ENCODE measurements at regions not wholly inside any gene's neighbourhood (a gene's known extent, or its start where the extent isn't known, plus 50 kb on each side); places are given as distances from the start of the nearest gene placed in this dataset.

GRCh38 chr6:56887086-56887485, 67.8 kb upstream of the BEND6 start:
- intact Hi-C loops (cut with micrococcal nuclease; ENCODE audit: unreplicated experiment) = no loop called here
- Histone ChIP-seq H3K27me3 (replicated peaks in 1 of 2; ENCODE audit: control insufficient read depth in 2 of 2, insufficient read depth in 2 of 2, low read length in 1 of 2) (no peaks in the 10 kb centered on the region), H3K27ac (ENCODE audit: control insufficient read depth, insufficient read depth) (no peak overlapping the region), H3K4me1 (ENCODE audit: control insufficient read depth, insufficient read depth, low read length) (peaks cover 30% of the 10 kb centered on the region), H3K79me2 (ENCODE audit: control insufficient read depth, insufficient read depth, low read length) (no peaks in the 10 kb centered on the region), H2AFZ (ENCODE audit: control insufficient read depth, low read depth, low read length) (no peak overlapping the region), H3K36me3 (ENCODE audit: control insufficient read depth in 2 of 2, insufficient read depth in 2 of 2, low read length in 1 of 2) (no peaks in the 10 kb centered on the region), H3K4me2 (ENCODE audit: control insufficient read depth, insufficient read depth) (no peak overlapping the region), H3K9me3 (replicated peaks; ENCODE audit: control insufficient read depth, insufficient read depth, low read length) (no peaks in the 10 kb centered on the region), H4K20me1 (ENCODE audit: control insufficient read depth, insufficient read depth) (no peaks in the 10 kb centered on the region), H3K9ac (ENCODE audit: control insufficient read depth, insufficient read depth, low read length) (no peak overlapping the region), H3K4me3 (no peak overlapping the region)
- WGBS (ENCODE audit: insufficient coverage, insufficient replicate concordance, low lambda C conversion rate, missing lambda C conversion rate) = 33% methylated on average over 1 of the region's 1 CpG
- BruUV-seq (replicated peaks) = no TSS peak
- no peak for TF ChIP-seq HCFC1 (IDR thresholded peaks at IDR 0.05; ENCODE audit: low read length)
- in situ Hi-C loops (cut with MboI) = no loop called here
- no peak for FAIRE-seq
- ChIA-PET SMC1A (ENCODE audit: uncharacterized antibody, unreplicated experiment) (interaction anchor here (1.5 to 1.7 kb wide), 2 partner anchors 22 to 292 kb away, joined by 3 read pairs; no protein-coding TSS in a partner anchor), CTCF (interaction anchor here (0.6 kb wide), 1 partner anchor 231 kb away, joined by 3 read pairs; no protein-coding TSS in a partner anchor), POLR2A (no interaction called here), RAD21 (ENCODE audit: unreplicated experiment) (interaction anchor here (1.3 kb wide), 1 partner anchor 174 kb away, joined by 3 read pairs; no protein-coding TSS in a partner anchor)
- DNase-seq (ENCODE audit: low read depth, low spot score) = no peak
- no peak for ATAC-seq

GRCh38 chr6:56877922-56878321, 77.0 kb upstream of the BEND6 start:
- Histone ChIP-seq H3K4me3 (no peak overlapping the region), H3K9me3 (replicated peaks; ENCODE audit: control insufficient read depth, insufficient read depth, low read length) (no peaks in the 10 kb centered on the region), H3K9ac (ENCODE audit: control insufficient read depth, insufficient read depth, low read length) (no peak overlapping the region), H4K20me1 (ENCODE audit: control insufficient read depth, insufficient read depth) (no peaks in the 10 kb centered on the region), H3K27ac (ENCODE audit: control insufficient read depth, insufficient read depth) (no peak overlapping the region), H3K27me3 (replicated peaks in 1 of 2; ENCODE audit: control insufficient read depth in 2 of 2, insufficient read depth in 2 of 2, low read length in 1 of 2) (no peaks in the 10 kb centered on the region), H3K36me3 (ENCODE audit: control insufficient read depth in 2 of 2, insufficient read depth in 2 of 2, low read length in 1 of 2) (no peaks in the 10 kb centered on the region), H3K4me1 (ENCODE audit: control insufficient read depth, insufficient read depth, low read length) (no peaks in the 10 kb centered on the region), H3K79me2 (ENCODE audit: control insufficient read depth, insufficient read depth, low read length) (no peaks in the 10 kb centered on the region), H2AFZ (ENCODE audit: control insufficient read depth, low read depth, low read length) (peak overlapping the region; percentile 16; the same call in 1 of the 2 replicates), H3K4me2 (ENCODE audit: control insufficient read depth, insufficient read depth) (no peak overlapping the region)
- ChIA-PET SMC1A (ENCODE audit: uncharacterized antibody, unreplicated experiment) (interaction anchor here (1.1 kb wide), 1 partner anchor 11 kb away, joined by 4 read pairs; no protein-coding TSS in a partner anchor), RAD21 (ENCODE audit: unreplicated experiment) (no interaction called here), POLR2A (no interaction called here), CTCF (interaction anchor here (0.7 kb wide), 1 partner anchor 74 kb away, joined by 3 read pairs; no protein-coding TSS in a partner anchor)
- DNase-seq (ENCODE audit: low read depth, low spot score) (no peak), ATAC-seq (peak; percentile 49), FAIRE-seq (no peak)
- no TSS peak for BruUV-seq (replicated peaks)
- WGBS (ENCODE audit: insufficient coverage, insufficient replicate concordance, low lambda C conversion rate, missing lambda C conversion rate) = 4% methylated on average over 2 of the region's 2 CpGs
- in situ Hi-C loops (cut with MboI) = no loop called here
- intact Hi-C loops (cut with micrococcal nuclease; ENCODE audit: unreplicated experiment) = no loop called here
- TF ChIP-seq ETV6 (conservative IDR thresholded peaks at IDR 0.05 in 1 of 2, IDR thresholded peaks at IDR 0.05 in 1 of 2; ENCODE audit: borderline replicate concordance in 1 of 2, low read depth in 1 of 2) = no peak
- TF ChIP-seq TARDBP (IDR thresholded peaks at IDR 0.05; ENCODE audit: borderline replicate concordance) = no peak
- TF ChIP-seq CHD2 (IDR thresholded peaks at IDR 0.05; ENCODE audit: borderline replicate concordance, low read depth, low read length) = no peak
- no peak for TF ChIP-seq EZH2 (IDR thresholded peaks at IDR 0.05; ENCODE audit: borderline replicate concordance, control insufficient read depth, low read depth, low read length)
